Ascending aorta (tissue), 2 donors: ENCODE measurements at regions not wholly inside any gene's neighbourhood (a gene's known extent, or its start where the extent isn't known, plus 50 kb on each side); places are given as distances from the start of the nearest gene placed in this dataset.

Source experiments
- DNase-seq, 2 donors: peaks; one replicate each; pipeline ENCODE4 v3.0.0-alpha.2; 2019; ENCODE audit warnings: low spot score in 2 of 2
- H3K27ac ChIP-seq, 2 donors: fragments of 200-600 bp; sonication (generic); one replicate each; pipeline ENCODE4 v1.5.1; 2016 to 2017; ENCODE audit warnings: mild to moderate bottlenecking in 1 of 2
- H3K27me3 ChIP-seq: fragments of 200-600 bp; sonication (generic); one replicate; pipeline ENCODE4 v1.5.1; 2017
- H3K36me3 ChIP-seq, 2 donors: fragments of 200-600 bp; sonication (generic); one replicate each; pipeline ENCODE4 v1.5.1; 2016
- H3K4me1 ChIP-seq, 2 donors: fragments of 200-600 bp; sonication (generic); one replicate each; pipeline ENCODE4 v1.5.1; 2016 to 2017; ENCODE audit warnings: mild to moderate bottlenecking in 1 of 2
- H3K4me3 ChIP-seq, 2 donors: fragments of 200-600 bp; sonication (generic); one replicate each; pipeline ENCODE4 v1.5.1; 2016 to 2017; ENCODE audit warnings: mild to moderate bottlenecking in 1 of 2
- H3K9me3 ChIP-seq, 2 donors: fragments of 200-600 bp; sonication (generic); one replicate each; pipeline ENCODE4 v1.5.1; 2016
- CTCF ChIP-seq, 3 experiments: fragments of 200-600 bp in 2 of 3; fragments of 450-650 bp in 1 of 3; sonication (generic) in 2 of 3; IDR thresholded peaks; one replicate each; pipeline ENCODE4 v1.5.1; 2016 to 2019; ENCODE audit warnings: antibody characterized with exemption in 3 of 3, mild to moderate bottlenecking in 1 of 3, moderate library complexity in 1 of 3
- intact Hi-C: fragments of 100-400 bp; cut with DNase I; formaldehyde crosslinking; loops from one replicate; pipeline ENCODE4 v1.15.1; 2023

GRCh38 chr3:94522488-94522887, 459.6 kb downstream of the NSUN3 start:
- H3K4me3 ChIP-seq = no peak overlapping the region
- H3K9me3 ChIP-seq = no peaks in the 10 kb centered on the region
- no peak for TF ChIP-seq CTCF (IDR thresholded peaks at IDR 0.05)
- intact Hi-C loops = no loop called here
- H3K4me1 ChIP-seq = no peaks in the 10 kb centered on the region
- no peaks in the 10 kb centered on the region for H3K27me3 ChIP-seq
- no peak overlapping the region for H3K27ac ChIP-seq
- DNase-seq = no peak
- H3K36me3 ChIP-seq = no peaks in the 10 kb centered on the region

GRCh38 chr3:94524102-94524919, 461.4 kb downstream of the NSUN3 start:
- H3K4me3 ChIP-seq = no peak overlapping the region
- H3K36me3 ChIP-seq = no peaks in the 10 kb centered on the region
- no peak overlapping the region for H3K27ac ChIP-seq
- DNase-seq = no peak
- no peaks in the 10 kb centered on the region for H3K4me1 ChIP-seq
- H3K9me3 ChIP-seq = no peaks in the 10 kb centered on the region
- no peaks in the 10 kb centered on the region for H3K27me3 ChIP-seq
- TF ChIP-seq CTCF (IDR thresholded peaks at IDR 0.05) = no peak
- intact Hi-C loops = no loop called here

- H3K27me3 ChIP-seq = no peaks in the 10 kb centered on the region
- no peaks in the 10 kb centered on the region for H3K36me3 ChIP-seq
- H3K27ac ChIP-seq = no peak overlapping the region
- no peak overlapping the region for H3K4me3 ChIP-seq
- TF ChIP-seq CTCF (IDR thresholded peaks at IDR 0.05) = no peak
- intact Hi-C loops = no loop called here
- no peak for DNase-seq
- H3K4me1 ChIP-seq = no peaks in the 10 kb centered on the region
- no peaks in the 10 kb centered on the region for H3K9me3 ChIP-seq
These were observed 462.2 kb downstream of the NSUN3 start for GRCh38 chr3:94525043-94525442.

GRCh38 chr3:94529816-94530215, 467.0 kb downstream of the NSUN3 start:
- no peak for DNase-seq
- H3K4me1 ChIP-seq = no peaks in the 10 kb centered on the region
- no peaks in the 10 kb centered on the region for H3K27me3 ChIP-seq
- intact Hi-C loops = no loop called here
- no peak overlapping the region for H3K4me3 ChIP-seq
- H3K9me3 ChIP-seq = no peaks in the 10 kb centered on the region
- H3K27ac ChIP-seq = no peak overlapping the region
- no peaks in the 10 kb centered on the region for H3K36me3 ChIP-seq
- no peak for TF ChIP-seq CTCF (IDR thresholded peaks at IDR 0.05)

GRCh38 chr3:94532951-94533350, 470.1 kb downstream of the NSUN3 start:
- DNase-seq = no peak
- intact Hi-C loops = no loop called here
- H3K36me3 ChIP-seq = no peaks in the 10 kb centered on the region
- TF ChIP-seq CTCF (IDR thresholded peaks at IDR 0.05) = no peak
- H3K27ac ChIP-seq = no peak overlapping the region
- no peaks in the 10 kb centered on the region for H3K9me3 ChIP-seq
- no peaks in the 10 kb centered on the region for H3K27me3 ChIP-seq
- no peak overlapping the region for H3K4me3 ChIP-seq
- H3K4me1 ChIP-seq = no peaks in the 10 kb centered on the region
